ENCODE measurements at regions not wholly inside any gene's neighbourhood (a gene's known extent, or its start where the extent isn't known, plus 50 kb on each side); places are given as distances from the start of the nearest gene placed in this dataset.

DNA sequence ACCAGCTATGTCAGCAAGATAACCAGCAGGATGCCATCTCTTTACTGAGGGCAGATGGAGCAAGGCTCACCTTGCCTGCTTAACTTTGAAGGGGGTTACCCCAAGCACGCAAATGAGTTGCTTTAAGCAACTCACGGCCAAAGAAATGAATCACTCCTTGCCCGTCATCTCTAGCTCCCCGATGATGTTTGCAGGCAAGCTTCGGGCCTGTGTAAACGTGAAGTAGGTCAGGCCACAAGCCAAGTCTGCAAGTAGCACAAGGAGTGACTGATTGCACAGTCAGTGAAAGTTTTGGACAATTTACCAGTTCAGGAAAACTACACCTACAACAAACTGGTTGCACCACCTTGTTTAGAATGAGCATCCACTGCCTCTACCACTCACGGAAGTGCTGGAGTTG, 699.7 kb upstream of the TBX3 start:
- FAIRE-seq (no peak), DNase-seq (ENCODE audit: low read depth, low spot score) (no peak)
- no peak overlapping the region for H3K27ac ChIP-seq (ENCODE audit: insufficient read depth, low read depth, low read length)
- H3K79me2 ChIP-seq (ENCODE audit: control insufficient read depth, insufficient read depth, low read length), result no peaks in the 10 kb centered on the region
- H3K36me3 ChIP-seq (ENCODE audit: control insufficient read depth in 2 of 2, extremely low read depth in 1 of 2, insufficient read depth in 2 of 2, low read length in 2 of 2), result no peaks in the 10 kb centered on the region
- H3K4me1 ChIP-seq (ENCODE audit: control insufficient read depth, extremely low read depth, insufficient read depth, low read length), result no peaks in the 10 kb centered on the region
- no peaks in the 10 kb centered on the region for H3K27me3 ChIP-seq (ENCODE audit: control insufficient read depth in 2 of 2, insufficient read depth in 2 of 2, low read length in 2 of 2)
- ChIA-PET POLR2A (no interaction called here), CTCF (no interaction called here)
- intact Hi-C loops (cut with micrococcal nuclease), result no loop called here
- no peak overlapping the region for H3K9ac ChIP-seq (replicated peaks; ENCODE audit: extremely low read depth, insufficient read depth, low read length)
- H2AFZ ChIP-seq (ENCODE audit: low read depth, low read length), result no peak overlapping the region
- dilution Hi-C loops (cut with MboI; ENCODE audit: extremely low pct_ligation_motif_present, low sequenced_read_pairs), result no loop called here
- H3K4me3 ChIP-seq (replicated peaks in 1 of 3; ENCODE audit: insufficient read depth in 1 of 3, low read depth in 1 of 3, low read length in 3 of 3), result no peak overlapping the region
- TF ChIP-seq, protein P1, sequence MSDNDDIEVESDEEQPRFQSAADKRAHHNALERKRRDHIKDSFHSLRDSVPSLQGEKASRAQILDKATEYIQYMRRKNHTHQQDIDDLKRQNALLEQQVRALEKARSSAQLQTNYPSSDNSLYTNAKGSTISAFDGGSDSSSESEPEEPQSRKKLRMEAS (IDR thresholded peaks at IDR 0.05; ENCODE audit: insufficient read depth, insufficient read length), result no peak
- TF ChIP-seq, protein P2, sequence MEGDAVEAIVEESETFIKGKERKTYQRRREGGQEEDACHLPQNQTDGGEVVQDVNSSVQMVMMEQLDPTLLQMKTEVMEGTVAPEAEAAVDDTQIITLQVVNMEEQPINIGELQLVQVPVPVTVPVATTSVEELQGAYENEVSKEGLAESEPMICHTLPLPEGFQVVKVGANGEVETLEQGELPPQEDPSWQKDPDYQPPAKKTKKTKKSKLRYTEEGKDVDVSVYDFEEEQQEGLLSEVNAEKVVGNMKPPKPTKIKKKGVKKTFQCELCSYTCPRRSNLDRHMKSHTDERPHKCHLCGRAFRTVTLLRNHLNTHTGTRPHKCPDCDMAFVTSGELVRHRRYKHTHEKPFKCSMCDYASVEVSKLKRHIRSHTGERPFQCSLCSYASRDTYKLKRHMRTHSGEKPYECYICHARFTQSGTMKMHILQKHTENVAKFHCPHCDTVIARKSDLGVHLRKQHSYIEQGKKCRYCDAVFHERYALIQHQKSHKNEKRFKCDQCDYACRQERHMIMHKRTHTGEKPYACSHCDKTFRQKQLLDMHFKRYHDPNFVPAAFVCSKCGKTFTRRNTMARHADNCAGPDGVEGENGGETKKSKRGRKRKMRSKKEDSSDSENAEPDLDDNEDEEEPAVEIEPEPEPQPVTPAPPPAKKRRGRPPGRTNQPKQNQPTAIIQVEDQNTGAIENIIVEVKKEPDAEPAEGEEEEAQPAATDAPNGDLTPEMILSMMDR (IDR thresholded peaks at IDR 0.05; ENCODE audit: extremely low read depth in 1 of 2, insufficient read depth in 1 of 2, low read depth in 1 of 2, low read length in 2 of 2), result no peak
- TF ChIP-seq POLR2AphosphoS5 (IDR thresholded peaks at IDR 0.05; ENCODE audit: insufficient read depth, low read depth, low read length), result no peak
- no peak for TF ChIP-seq POLR2A (IDR thresholded peaks at IDR 0.05; ENCODE audit: low read depth, low read length)
- TF ChIP-seq GATA2 (IDR thresholded peaks at IDR 0.05; ENCODE audit: insufficient read depth, insufficient read length, low read depth, low read length), result no peak
- TF ChIP-seq JUN (IDR thresholded peaks at IDR 0.05; ENCODE audit: borderline replicate concordance, insufficient read depth, insufficient read length, low read depth), result no peak
- TF ChIP-seq FOS (IDR thresholded peaks at IDR 0.05; ENCODE audit: borderline replicate concordance, insufficient read depth, low read length), result no peak
- TF ChIP-seq MYC (IDR thresholded peaks at IDR 0.05; ENCODE audit: low read depth, low read length), result no peak
- TF ChIP-seq EZH2 (IDR thresholded peaks at IDR 0.05; ENCODE audit: borderline replicate concordance, low read depth, low read length, severe bottlenecking), result no peak
- BruUV-seq (replicated peaks), result no TSS peak
- H3K9me3 ChIP-seq (replicated peaks; ENCODE audit: control insufficient read depth, insufficient read depth, low read length), result no peaks in the 10 kb centered on the region
- no peaks in the 10 kb centered on the region for H4K20me1 ChIP-seq (replicated peaks; ENCODE audit: control insufficient read depth, extremely low read depth, insufficient read depth, low read length)
- H3K4me2 ChIP-seq (ENCODE audit: insufficient read depth, low read length), result no peak overlapping the region
- H3K9me1 ChIP-seq (replicated peaks; ENCODE audit: control insufficient read depth, extremely low read depth, insufficient read depth, low read length), result no peaks in the 10 kb centered on the region

Measured in endothelial cell of umbilical vein (primary cell).